ENCODE measurements at regions not wholly inside any gene's neighbourhood (a gene's known extent, or its start where the extent isn't known, plus 50 kb on each side); places are given as distances from the start of the nearest gene placed in this dataset.
A peak's percentile ranks its signal among the peaks of the same experiment; 100 is the strongest.

GRCh38 chr6:2543321-2543720 lies 207.4 kb downstream of the MYLK4 start:
- Histone ChIP-seq H3K4me3 (ENCODE audit: low read length) (no peak overlapping the region), H3K9me3 (ENCODE audit: control insufficient read depth in 2 of 3, low read length in 3 of 3) (no peaks in the 10 kb centered on the region), H3K27me3 (ENCODE audit: control insufficient read depth in 2 of 2, insufficient read depth in 2 of 2, low read length in 2 of 2) (peaks cover 0 to 4% of the 10 kb centered on the region in 2 donors), H3K27ac (ENCODE audit: low read depth, low read length) (no peak overlapping the region), H3K36me3 (ENCODE audit: control insufficient read depth in 2 of 3, insufficient read depth in 3 of 3, low read length in 3 of 3) (no peaks in the 10 kb centered on the region), H3K4me1 (ENCODE audit: control insufficient read depth in 2 of 2, insufficient read depth in 2 of 2, low read length in 2 of 2) (peaks cover 16 to 20% of the 10 kb centered on the region in 2 donors)
- H3K9me3 Mint-ChIP-seq = peaks cover 0 to 8% (median 2%) of the 10 kb centered on the region in 11 donors
- ChIA-PET CTCF (no interaction called here), POLR2A (no interaction called here)
- intact Hi-C loops (cut with micrococcal nuclease) = loop anchor here in 1 of 2 donors (2.0 to 5.0 kb wide), 5 partner anchors 19 to 399 kb away; partner anchors contain the start of gene GMDS
- H3K4me1 Mint-ChIP-seq = peaks cover 17 to 35% (median 25%) of the 10 kb centered on the region in 7 donors
- H3K27me3 Mint-ChIP-seq = peaks cover 53 to 77% (median 62%) of the 10 kb centered on the region in 5 donors
- peak overlapping the region in 9 of 10 donors; percentile 10 to 73 (median 53) for H3K4me3 Mint-ChIP-seq
- ATAC-seq = no peak
- peak overlapping the region in 3 of 9 donors; percentile 1 to 28 (median 13) for H3K27ac Mint-ChIP-seq
- no peak for DNase-seq
- H3K36me3 Mint-ChIP-seq = peaks cover 0 to 17% (median 3%) of the 10 kb centered on the region in 5 donors

DNA sequence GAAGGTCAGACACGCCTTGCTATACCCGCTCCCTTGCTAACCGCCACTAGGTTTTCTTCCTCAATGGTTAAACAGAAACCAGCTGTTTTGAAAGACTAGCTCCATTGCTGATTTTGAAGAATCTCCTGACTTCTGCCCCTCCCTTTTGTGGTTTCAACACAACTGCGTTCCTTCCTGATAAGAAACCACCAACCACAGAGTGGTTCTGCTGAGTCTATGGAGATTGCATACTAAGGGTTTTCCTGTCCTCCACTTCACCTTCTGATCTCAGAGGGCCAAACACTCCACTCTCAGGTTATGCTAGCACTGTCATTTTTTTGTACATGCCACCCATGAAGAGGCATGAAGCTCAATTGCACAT lies 207.9 kb downstream of the MYLK4 start:
- peaks cover 0 to 8% (median 0%) of the 10 kb centered on the region in 11 donors for H3K9me3 Mint-ChIP-seq
- H3K9me3 ChIP-seq (ENCODE audit: control insufficient read depth in 2 of 3, low read length in 3 of 3) = no peaks in the 10 kb centered on the region
- H3K27me3 Mint-ChIP-seq = peaks cover 57 to 77% (median 63%) of the 10 kb centered on the region in 5 donors
- DNase-seq = peak in 8 of 9 donors; percentile 20 to 64 (median 49)
- peaks cover 16 to 20% of the 10 kb centered on the region in 2 donors for H3K4me1 ChIP-seq (ENCODE audit: control insufficient read depth in 2 of 2, insufficient read depth in 2 of 2, low read length in 2 of 2)
- ATAC-seq = peak; percentile 87
- H3K36me3 ChIP-seq (ENCODE audit: control insufficient read depth in 2 of 3, insufficient read depth in 3 of 3, low read length in 3 of 3) = no peaks in the 10 kb centered on the region
- peaks cover 0 to 4% of the 10 kb centered on the region in 2 donors for H3K27me3 ChIP-seq (ENCODE audit: control insufficient read depth in 2 of 2, insufficient read depth in 2 of 2, low read length in 2 of 2)
- H3K4me3 ChIP-seq (ENCODE audit: low read length) = peak overlapping the region; percentile 14
- H3K4me3 Mint-ChIP-seq = peak overlapping the region; percentile 18 to 73 (median 53)
- H3K36me3 Mint-ChIP-seq = peaks cover 0 to 16% (median 3%) of the 10 kb centered on the region in 5 donors
- intact Hi-C loops (cut with micrococcal nuclease) = loop anchor here in 1 of 2 donors (2.0 to 5.0 kb wide), 5 partner anchors 20 to 399 kb away; partner anchors contain the start of gene GMDS
- H3K27ac ChIP-seq (ENCODE audit: low read depth, low read length) = no peak overlapping the region
- H3K4me1 Mint-ChIP-seq = peaks cover 17 to 35% (median 25%) of the 10 kb centered on the region in 7 donors
- POLR2A ChIA-PET = no interaction called here
- CTCF ChIA-PET = interaction anchor here (0.6 kb wide), 1 partner anchor 982 kb away, joined by 4 read pairs; no protein-coding TSS in a partner anchor
- peak overlapping the region in 3 of 9 donors; percentile 1 to 61 (median 15) for H3K27ac Mint-ChIP-seq

DNA sequence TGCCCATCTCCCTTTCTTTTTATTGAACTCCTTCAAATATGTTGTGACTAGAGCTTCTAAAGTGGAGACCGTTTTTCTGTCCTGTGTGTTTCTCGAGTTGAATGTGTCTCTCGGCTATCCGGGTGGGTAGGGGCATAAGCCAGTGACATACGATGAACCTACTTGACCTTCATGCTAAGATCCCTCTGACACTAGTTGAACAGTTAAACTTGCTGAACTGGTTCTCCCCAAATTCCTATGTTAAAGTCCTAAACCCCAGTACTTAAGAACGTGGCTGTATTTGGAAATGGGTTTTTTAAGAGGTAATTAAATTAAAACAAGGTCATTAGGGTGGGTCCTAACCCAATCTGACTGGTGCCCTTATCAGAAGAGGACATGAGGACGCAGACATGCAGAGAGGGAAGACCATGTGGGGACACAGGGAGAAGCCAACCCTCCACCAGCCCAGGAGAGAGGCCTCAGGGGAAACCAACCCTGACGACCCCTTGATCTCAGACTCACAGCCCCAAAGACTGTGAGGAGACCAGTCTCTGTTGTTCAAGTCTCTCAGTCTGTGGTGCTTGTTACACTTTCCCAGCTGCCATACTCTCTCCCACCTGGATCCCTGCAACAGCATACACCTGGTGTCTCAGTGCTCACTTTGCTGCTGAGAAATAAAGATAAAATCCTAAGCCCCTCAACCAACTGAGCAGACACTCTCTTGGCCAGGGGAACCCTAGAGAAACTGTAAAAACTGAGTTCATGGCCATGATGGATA lies 208.4 kb downstream of the MYLK4 start:
- no peaks in the 10 kb centered on the region for H3K36me3 ChIP-seq (ENCODE audit: control insufficient read depth in 2 of 3, insufficient read depth in 3 of 3, low read length in 3 of 3)
- H3K27ac Mint-ChIP-seq = peak overlapping the region in 4 of 9 donors; percentile 1 to 61 (median 16)
- H3K36me3 Mint-ChIP-seq = peaks cover 0 to 16% (median 3%) of the 10 kb centered on the region in 5 donors
- H3K27me3 ChIP-seq (ENCODE audit: control insufficient read depth in 2 of 2, insufficient read depth in 2 of 2, low read length in 2 of 2) = peaks cover 0 to 4% of the 10 kb centered on the region in 2 donors
- no peak for DNase-seq
- H3K27me3 Mint-ChIP-seq = peaks cover 63 to 77% (median 68%) of the 10 kb centered on the region in 5 donors
- ChIA-PET POLR2A (no interaction called here), CTCF (interaction anchor here (0.6 kb wide), 1 partner anchor 982 kb away, joined by 4 read pairs; no protein-coding TSS in a partner anchor)
- H3K4me1 ChIP-seq (ENCODE audit: control insufficient read depth in 2 of 2, insufficient read depth in 2 of 2, low read length in 2 of 2) = peaks cover 16 to 20% of the 10 kb centered on the region in 2 donors
- intact Hi-C loops (cut with micrococcal nuclease) = loop anchor here in 1 of 2 donors (2.0 to 5.0 kb wide), 5 partner anchors 21 to 400 kb away; partner anchors contain the start of gene GMDS
- no peaks in the 10 kb centered on the region for H3K9me3 ChIP-seq (ENCODE audit: control insufficient read depth in 2 of 3, low read length in 3 of 3)
- H3K27ac ChIP-seq (ENCODE audit: low read depth, low read length) = no peak overlapping the region
- peaks cover 0 to 8% (median 0%) of the 10 kb centered on the region in 11 donors for H3K9me3 Mint-ChIP-seq
- no peak for ATAC-seq
- peak overlapping the region; percentile 18 to 73 (median 53) for H3K4me3 Mint-ChIP-seq
- H3K4me3 ChIP-seq (ENCODE audit: low read length) = peak overlapping the region; percentile 14
- H3K4me1 Mint-ChIP-seq = peaks cover 17 to 35% (median 25%) of the 10 kb centered on the region in 7 donors

DNA sequence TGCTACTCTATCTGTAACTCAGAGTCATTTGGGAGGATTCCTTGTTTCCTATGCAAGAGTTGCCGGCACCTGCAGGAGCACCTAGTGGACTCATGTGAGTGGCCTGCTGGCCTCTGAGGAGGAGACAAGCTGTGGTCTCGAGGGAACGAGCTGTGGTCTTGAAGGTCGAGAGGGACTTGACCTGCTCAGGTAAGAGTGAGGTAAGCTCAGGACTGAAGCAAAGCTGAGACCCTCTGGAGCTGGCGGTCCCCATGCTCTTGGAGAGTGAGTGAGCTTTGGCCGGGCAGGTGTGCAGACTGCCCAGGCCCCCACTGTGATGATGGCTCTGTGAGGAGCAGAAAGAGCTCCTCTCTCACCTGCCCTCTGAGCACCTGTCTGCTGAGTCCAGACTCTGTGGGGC lies 214.3 kb downstream of the MYLK4 start:
- H3K36me3 Mint-ChIP-seq = peaks cover 0 to 9% (median 3%) of the 10 kb centered on the region in 5 donors
- Histone ChIP-seq H3K27me3 (ENCODE audit: control insufficient read depth in 2 of 2, insufficient read depth in 2 of 2, low read length in 2 of 2) (peaks cover 0 to 9% of the 10 kb centered on the region in 2 donors), H3K36me3 (ENCODE audit: control insufficient read depth in 2 of 3, insufficient read depth in 3 of 3, low read length in 3 of 3) (no peaks in the 10 kb centered on the region), H3K27ac (ENCODE audit: low read depth, low read length) (no peak overlapping the region), H3K4me1 (ENCODE audit: control insufficient read depth in 2 of 2, insufficient read depth in 2 of 2, low read length in 2 of 2) (peaks cover 0 to under 1% of the 10 kb centered on the region in 2 donors), H3K4me3 (ENCODE audit: low read length) (no peak overlapping the region), H3K9me3 (ENCODE audit: control insufficient read depth in 2 of 3, low read length in 3 of 3) (no peaks in the 10 kb centered on the region)
- ChIA-PET POLR2A (no interaction called here), CTCF (no interaction called here)
- H3K9me3 Mint-ChIP-seq = peaks cover 0 to 12% (median 0%) of the 10 kb centered on the region in 11 donors
- intact Hi-C loops (cut with micrococcal nuclease) = no loop called here
- H3K27me3 Mint-ChIP-seq = peaks cover 68 to 84% (median 82%) of the 10 kb centered on the region in 5 donors
- H3K4me3 Mint-ChIP-seq = no peak overlapping the region
- H3K27ac Mint-ChIP-seq = no peak overlapping the region
- H3K4me1 Mint-ChIP-seq = peaks cover 0 to 23% (median 0%) of the 10 kb centered on the region in 7 donors
- DNase-seq (no peak), ATAC-seq (no peak)

DNA sequence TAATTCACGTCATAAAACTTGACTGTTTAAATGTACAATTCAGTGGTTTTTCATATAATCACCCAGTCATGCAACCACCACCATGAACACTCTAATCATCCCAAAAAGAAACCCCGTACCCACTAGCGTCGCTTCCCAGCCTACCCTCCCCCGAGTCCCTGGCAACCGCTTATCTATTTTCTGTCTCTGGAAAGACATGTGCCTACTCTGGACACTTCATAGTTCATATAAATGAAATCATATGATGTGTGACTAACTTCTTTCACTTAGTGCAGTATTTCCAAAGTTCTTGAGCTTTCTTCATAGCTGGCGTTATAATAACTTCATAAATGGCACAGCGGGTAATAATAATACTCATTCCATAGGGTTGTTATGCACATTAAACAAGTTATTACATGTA lies 215.2 kb downstream of the MYLK4 start:
- intact Hi-C loops (cut with micrococcal nuclease) = no loop called here
- no peak overlapping the region for H3K4me3 Mint-ChIP-seq
- H3K4me1 ChIP-seq (ENCODE audit: control insufficient read depth in 2 of 2, insufficient read depth in 2 of 2, low read length in 2 of 2) = no peaks in the 10 kb centered on the region

GRCh38 chr6:2534406-2535042 lies 216.2 kb downstream of the MYLK4 start:
- peak; percentile 74 for ATAC-seq
- intact Hi-C loops (cut with micrococcal nuclease) = no loop called here
- Mint-ChIP-seq H3K27me3 (peaks cover 72 to 86% (median 78%) of the 10 kb centered on the region in 5 donors), H3K4me3 (no peak overlapping the region), H3K36me3 (peaks cover 0 to 6% (median under 1%) of the 10 kb centered on the region in 5 donors), H3K4me1 (peaks cover 0 to 14% (median 0%) of the 10 kb centered on the region in 7 donors), H3K27ac (no peak overlapping the region), H3K9me3 (peaks cover 0 to 15% (median 0%) of the 10 kb centered on the region in 11 donors)
- Histone ChIP-seq H3K4me3 (ENCODE audit: low read length) (no peak overlapping the region), H3K4me1 (ENCODE audit: control insufficient read depth in 2 of 2, insufficient read depth in 2 of 2, low read length in 2 of 2) (no peaks in the 10 kb centered on the region), H3K36me3 (ENCODE audit: control insufficient read depth in 2 of 3, insufficient read depth in 3 of 3, low read length in 3 of 3) (no peaks in the 10 kb centered on the region), H3K27me3 (ENCODE audit: control insufficient read depth in 2 of 2, insufficient read depth in 2 of 2, low read length in 2 of 2) (peaks cover 0 to 9% of the 10 kb centered on the region in 2 donors), H3K9me3 (ENCODE audit: control insufficient read depth in 2 of 3, low read length in 3 of 3) (no peaks in the 10 kb centered on the region), H3K27ac (ENCODE audit: low read depth, low read length) (no peak overlapping the region)
- ChIA-PET POLR2A (no interaction called here), CTCF (no interaction called here)
- DNase-seq = no peak

More for the DNA sequence above, 215.2 kb downstream of the MYLK4 start:
- POLR2A ChIA-PET = no interaction called here
- no peak overlapping the region for H3K27ac Mint-ChIP-seq
- ATAC-seq = no peak
- no peak overlapping the region for H3K27ac ChIP-seq (ENCODE audit: low read depth, low read length)
- CTCF ChIA-PET = no interaction called here
- no peak overlapping the region for H3K4me3 ChIP-seq (ENCODE audit: low read length)
- peaks cover 0 to 9% of the 10 kb centered on the region in 2 donors for H3K27me3 ChIP-seq (ENCODE audit: control insufficient read depth in 2 of 2, insufficient read depth in 2 of 2, low read length in 2 of 2)
- H3K4me1 Mint-ChIP-seq = peaks cover 0 to 16% (median 0%) of the 10 kb centered on the region in 7 donors
- peaks cover 71 to 83% (median 81%) of the 10 kb centered on the region in 5 donors for H3K27me3 Mint-ChIP-seq
- no peaks in the 10 kb centered on the region for H3K9me3 ChIP-seq (ENCODE audit: control insufficient read depth in 2 of 3, low read length in 3 of 3)
- H3K36me3 ChIP-seq (ENCODE audit: control insufficient read depth in 2 of 3, insufficient read depth in 3 of 3, low read length in 3 of 3) = no peaks in the 10 kb centered on the region
- H3K9me3 Mint-ChIP-seq = peaks cover 0 to 11% (median 0%) of the 10 kb centered on the region in 11 donors
- DNase-seq = no peak
- peaks cover 0 to 9% (median 3%) of the 10 kb centered on the region in 5 donors for H3K36me3 Mint-ChIP-seq
